Renal pelvis (tissue), 1 donor: ENCODE measurements at regions not wholly inside any gene's neighbourhood (a gene's known extent, or its start where the extent isn't known, plus 50 kb on each side); places are given as distances from the start of the nearest gene placed in this dataset.
"Not testable (repeated sequence)": the region's sequence is repeated elsewhere in the genome, so short reads cannot be mapped to it uniquely, and the experiment has no call there.

Experiments
- DNase-seq: peaks from one replicate; pipeline ENCODE4 v3.0.0-alpha.2; 2013

GRCh38 chr7:55702831-55703230 lies 130.5 kb upstream of the VOPP1 start:
- DNase-seq, result not testable (repeated sequence)

GRCh38 chr7:55699450-55699842 lies 127.1 kb upstream of the VOPP1 start:
- DNase-seq, result not testable (repeated sequence)

DNA sequence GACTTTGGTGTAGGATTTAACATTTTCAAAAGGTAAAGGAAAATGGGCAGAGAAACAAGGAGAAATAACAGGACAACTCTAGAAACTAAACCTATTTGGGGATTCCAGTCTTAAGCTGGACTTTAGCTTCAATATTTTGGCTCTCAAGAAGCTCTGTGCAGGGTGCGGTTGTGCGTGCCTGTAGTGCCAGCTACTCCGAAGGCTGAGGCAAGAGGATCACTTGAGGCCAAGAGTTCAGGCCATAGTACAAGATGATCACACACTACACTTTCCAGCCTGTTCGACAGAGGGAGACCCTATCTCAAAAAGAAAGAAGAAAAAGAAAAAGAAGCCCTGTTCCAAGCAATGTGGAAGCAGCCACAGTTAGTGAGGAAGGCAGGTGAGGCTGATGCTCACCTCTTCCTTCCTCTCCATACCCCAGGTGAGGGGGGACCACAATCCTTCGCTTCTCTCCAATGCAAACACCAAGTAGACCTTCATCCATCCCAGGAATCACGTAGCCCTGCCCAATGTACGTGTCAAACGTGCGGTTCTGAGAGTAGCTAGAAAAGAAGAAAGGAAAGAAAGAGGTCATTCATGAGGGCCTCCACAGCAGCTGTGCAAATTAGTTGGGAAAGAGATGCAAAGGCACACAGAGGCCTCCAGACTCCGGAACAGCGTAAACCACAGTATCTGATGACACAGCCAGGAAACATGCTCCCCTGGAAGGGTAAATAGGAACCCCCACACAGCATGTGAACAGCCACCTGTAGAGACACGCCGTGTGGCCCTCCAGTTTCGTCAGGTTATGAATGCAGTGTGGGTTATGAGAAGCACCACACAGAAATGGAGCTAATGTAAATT lies 126.5 kb upstream of the VOPP1 start:
- DNase-seq, result not testable (repeated sequence)

GRCh38 chr7:55695893-55696701 lies 123.8 kb upstream of the VOPP1 start:
- peak; percentile 52 for DNase-seq

DNA sequence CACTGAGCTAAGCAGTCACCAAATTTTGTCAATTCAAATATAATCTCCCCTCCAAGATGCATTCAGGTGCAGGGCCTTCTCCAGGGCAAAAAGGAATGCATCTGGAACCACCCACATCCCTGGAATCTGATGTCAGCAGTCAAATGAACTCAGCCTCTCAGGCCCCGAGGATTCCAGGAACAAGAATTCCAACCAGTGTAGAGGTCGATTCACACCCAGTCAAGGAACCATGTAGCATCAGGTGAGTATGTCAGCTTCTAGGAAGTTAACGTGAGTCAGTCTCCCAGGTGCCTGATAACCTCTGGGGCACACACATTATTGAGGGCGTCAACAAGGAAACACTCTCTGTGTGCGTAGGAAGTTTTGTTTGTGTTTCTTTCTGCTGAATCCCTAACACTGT lies 122.2 kb upstream of the VOPP1 start:
- DNase-seq, result not testable (repeated sequence)

DNA sequence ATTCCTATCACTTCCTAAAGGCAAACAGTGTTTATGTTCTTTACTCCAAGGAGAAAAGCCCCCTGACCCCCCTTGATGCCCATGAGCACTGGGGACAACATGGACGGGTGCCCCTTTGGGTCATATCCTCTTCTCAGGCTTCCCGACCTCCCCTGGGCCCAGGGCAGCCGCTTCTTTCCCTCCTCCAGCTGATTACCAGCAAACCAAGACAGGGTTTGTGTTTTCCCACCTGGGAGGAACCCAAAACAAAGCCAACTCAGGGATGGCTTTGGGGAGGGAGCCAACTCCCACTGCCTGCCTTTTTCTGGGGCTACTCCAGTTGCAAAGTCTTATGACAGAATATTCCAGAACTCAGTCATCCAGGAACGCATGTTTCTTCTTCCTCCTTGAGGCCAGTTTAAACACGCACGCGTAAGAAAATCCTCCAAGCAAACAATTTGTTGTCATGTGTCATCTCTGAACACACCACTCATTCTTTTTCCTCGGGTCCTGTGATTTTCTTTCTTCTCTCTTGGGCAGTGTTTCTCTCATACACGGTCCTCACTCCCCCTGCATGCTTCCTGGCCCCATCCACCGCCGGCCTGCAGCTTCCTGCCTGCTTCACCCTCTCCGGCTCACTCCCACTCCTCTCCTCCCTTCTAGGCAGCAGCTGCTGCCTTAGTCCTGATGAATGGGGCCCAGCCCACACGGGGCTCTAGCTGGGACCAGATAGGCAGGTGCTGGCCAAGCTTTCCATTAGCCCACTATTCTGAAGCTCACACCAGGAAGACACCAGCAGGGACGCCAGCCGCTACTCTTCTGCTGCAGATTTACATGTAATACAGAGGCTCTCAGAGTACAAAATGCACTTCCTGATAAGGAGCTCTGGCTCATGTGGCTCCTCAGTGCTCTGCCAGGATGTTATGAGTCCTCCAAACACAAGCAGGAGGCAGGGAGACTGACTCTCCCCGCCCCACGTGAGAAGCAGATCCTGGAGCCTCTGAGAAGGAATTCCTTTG lies 116.7 kb upstream of the VOPP1 start:
- not testable (repeated sequence) for DNase-seq

GRCh38 chr7:55688261-55688660 lies 116.0 kb upstream of the VOPP1 start:
- DNase-seq, result not testable (repeated sequence)

DNA sequence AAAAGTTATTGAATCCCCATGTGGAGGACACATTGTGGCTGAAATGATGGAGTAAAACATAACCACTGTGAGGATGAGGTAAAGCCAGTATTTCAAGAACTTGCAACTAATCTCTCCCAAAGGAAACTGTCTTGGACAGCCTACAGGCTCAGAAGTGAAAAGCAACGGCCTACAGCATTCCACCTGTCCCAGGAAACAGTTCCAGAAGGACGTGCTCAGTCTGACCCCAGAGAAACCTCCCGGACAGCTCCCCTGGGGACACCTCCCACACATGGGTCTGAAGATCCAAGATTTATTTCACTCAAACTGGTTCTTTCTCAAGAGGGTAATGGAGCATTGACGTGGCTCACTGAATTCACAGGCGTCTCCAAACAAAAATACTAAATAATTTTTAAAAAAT lies 115.0 kb upstream of the VOPP1 start:
- DNase-seq, result not testable (repeated sequence)

- DNase-seq, result not testable (repeated sequence)
Measured at GRCh38 chr7:55686771-55687170, 114.5 kb upstream of the VOPP1 start.

- not testable (repeated sequence) for DNase-seq
Measured at GRCh38 chr7:55683501-55683900, 111.2 kb upstream of the VOPP1 start.

- DNase-seq, result not testable (repeated sequence)
Measured at GRCh38 chr7:55675589-55675988, 103.3 kb upstream of the VOPP1 start.

GRCh38 chr7:55673525-55673924 lies 101.2 kb upstream of the VOPP1 start:
- not testable (repeated sequence) for DNase-seq

DNA sequence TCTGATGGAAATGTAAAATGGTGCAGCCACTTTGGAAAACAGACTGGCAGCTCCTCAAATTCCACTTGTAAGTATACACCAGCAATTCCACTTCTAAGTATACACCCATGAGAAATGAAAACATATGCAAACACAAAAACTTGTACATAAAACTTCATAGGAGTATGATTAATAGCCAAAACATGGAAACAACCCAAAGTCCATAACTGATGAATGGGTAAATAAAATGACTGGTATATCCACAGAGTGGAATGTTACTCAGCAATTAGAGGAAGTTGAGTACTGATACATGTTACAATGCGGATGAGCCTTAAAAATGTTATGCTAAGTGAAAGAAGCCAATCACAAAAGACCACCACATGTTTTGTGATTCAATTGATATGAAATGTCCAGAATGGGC lies 99.8 kb upstream of the VOPP1 start:
- DNase-seq, result not testable (repeated sequence)

DNA sequence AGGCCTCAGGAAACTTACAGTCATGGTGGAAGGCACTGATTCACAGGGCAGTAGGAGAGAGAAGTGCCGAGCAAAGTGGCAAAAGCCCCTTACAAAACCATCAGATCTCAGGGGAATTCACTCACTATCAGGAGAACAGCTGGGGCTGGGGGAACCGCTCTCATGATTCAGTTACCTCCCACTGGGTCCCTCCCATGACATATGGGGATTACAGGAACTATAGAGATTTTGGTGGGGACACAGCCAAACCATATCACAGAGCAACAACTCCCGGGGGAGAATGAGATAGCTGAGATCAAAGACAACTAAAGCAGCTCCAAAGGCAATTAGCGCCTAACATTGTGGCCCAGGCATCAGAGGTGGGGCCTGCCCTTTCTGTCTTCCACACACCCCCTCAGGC lies 85.4 kb upstream of the VOPP1 start:
- DNase-seq, result no peak

DNA sequence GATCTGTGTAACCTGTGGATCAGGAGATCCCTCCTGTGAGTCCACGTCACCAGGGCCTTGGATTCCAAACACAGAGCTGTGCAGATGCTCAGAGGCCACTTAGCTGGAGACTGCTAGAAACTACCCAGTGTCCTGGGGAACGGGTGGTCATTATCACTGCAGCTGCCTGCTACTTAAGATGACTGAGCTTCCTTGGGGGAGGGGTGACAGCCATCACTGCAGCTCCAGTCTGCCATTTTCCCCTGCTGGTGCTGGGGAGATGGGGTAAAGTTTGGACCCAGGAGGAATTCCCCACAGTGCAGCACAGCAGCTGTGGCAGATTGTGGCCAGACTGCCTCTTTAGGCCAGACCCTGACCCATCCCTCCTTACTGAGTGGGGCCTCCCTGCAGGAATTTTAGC lies 78.8 kb upstream of the VOPP1 start:
- DNase-seq, result no peak

GRCh38 chr7:55649238-55649637 lies 76.9 kb upstream of the VOPP1 start:
- no peak for DNase-seq

DNA sequence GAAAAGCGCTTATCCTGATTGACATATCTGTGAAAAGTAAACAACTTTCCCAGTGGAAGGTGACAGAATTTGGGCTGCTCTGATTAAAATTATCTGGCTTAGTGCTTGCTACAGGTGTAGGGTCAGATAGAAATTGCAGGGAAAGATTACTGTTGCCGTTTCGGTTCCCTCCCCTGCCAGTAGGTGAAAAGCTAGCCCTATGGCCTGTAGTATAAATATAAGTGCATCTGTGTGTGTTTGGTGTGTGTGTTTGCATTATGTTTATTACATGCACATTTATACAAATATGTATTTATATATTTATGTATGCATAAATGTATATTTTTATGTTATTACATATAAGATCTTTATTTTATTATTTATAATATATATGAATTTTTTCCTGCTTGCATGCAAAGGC lies 72.3 kb upstream of the VOPP1 start:
- no peak for DNase-seq

GRCh38 chr7:55642266-55642665 lies 70.0 kb upstream of the VOPP1 start:
- DNase-seq, result no peak

DNA sequence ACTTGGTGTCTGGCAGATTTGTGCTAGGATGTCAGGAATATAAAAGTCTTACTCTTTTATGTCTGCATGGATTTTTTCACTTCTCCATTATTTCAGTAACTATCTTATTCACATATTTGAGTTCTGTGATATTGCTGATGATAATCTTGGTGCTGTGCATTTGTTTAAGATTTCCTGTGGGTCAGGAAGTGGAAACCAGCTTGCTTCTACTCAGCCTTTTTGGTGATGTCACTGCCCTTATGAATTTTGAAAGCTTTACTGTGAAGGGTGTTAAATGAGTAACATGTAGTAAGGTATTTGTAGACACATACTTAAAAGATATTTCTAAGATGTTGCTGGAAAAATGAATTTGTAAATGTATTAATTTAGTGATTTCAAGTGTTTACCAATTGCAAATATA lies 69.5 kb upstream of the VOPP1 start:
- no peak for DNase-seq

- peak; percentile 84 for DNase-seq
Measured at GRCh38 chr7:55641273-55641691, 69.0 kb upstream of the VOPP1 start.

GRCh38 chr7:55639640-55640039 lies 67.3 kb upstream of the VOPP1 start:
- no peak for DNase-seq
